Activated CD4-positive, alpha-beta T cell treated with anti-CD3 and anti-CD28 coated beads for 24 hours (primary cell): ENCODE measurements at regions not wholly inside any gene's neighbourhood (a gene's known extent, or its start where the extent isn't known, plus 50 kb on each side); places are given as distances from the start of the nearest gene placed in this dataset.
"Not testable (repeated sequence)": the region's sequence is repeated elsewhere in the genome, so short reads cannot be mapped to it uniquely, and the experiment has no call there.

Experiments used
- DNase-seq, 2 donors: peaks; one replicate each; pipeline ENCODE4 v3.0.0-alpha.2; 2020; ENCODE audit warnings: low read depth in 2 of 2

GRCh38 chr20:52049001-52049731 lies 142.4 kb downstream of the ZFP64 start:
- no peak for DNase-seq

- peak; percentile 7 to 19 for DNase-seq
Observed at GRCh38 chr20:52047811-52048764, 143.5 kb downstream of the ZFP64 start.

- DNase-seq, result no peak
Observed at GRCh38 chr20:52041966-52042365, 149.6 kb downstream of the ZFP64 start.

- DNase-seq, result no peak
Observed at GRCh38 chr20:52039790-52040189, 151.8 kb downstream of the ZFP64 start.

- not testable (repeated sequence) for DNase-seq
Observed at GRCh38 chr20:52038632-52039031, 152.9 kb downstream of the ZFP64 start.

GRCh38 chr20:52037370-52037769 lies 154.2 kb downstream of the ZFP64 start:
- DNase-seq, result no peak

GRCh38 chr20:52035977-52036376 lies 155.6 kb downstream of the ZFP64 start:
- no peak for DNase-seq

GRCh38 chr20:52035498-52035897 lies 156.1 kb downstream of the ZFP64 start:
- no peak for DNase-seq

- no peak for DNase-seq
Observed at GRCh38 chr20:52034581-52034980, 157.0 kb downstream of the ZFP64 start.

- no peak for DNase-seq
Observed at GRCh38 chr20:52033313-52033712, 158.3 kb downstream of the ZFP64 start.

- DNase-seq, result not testable (repeated sequence)
Observed at GRCh38 chr20:52032304-52032683, 159.3 kb downstream of the ZFP64 start.

- DNase-seq, result no peak
Observed at GRCh38 chr20:52031563-52032303, 159.8 kb downstream of the ZFP64 start.

- DNase-seq, result no peak
Observed at GRCh38 chr20:52031206-52031562, 160.4 kb downstream of the ZFP64 start.

GRCh38 chr20:52029129-52029528 lies 162.4 kb downstream of the ZFP64 start:
- not testable (repeated sequence) for DNase-seq

- DNase-seq, result no peak
Observed at GRCh38 chr20:52025938-52026337, 165.6 kb downstream of the ZFP64 start.

- DNase-seq, result no peak
Observed at GRCh38 chr20:52019313-52019712, 172.3 kb downstream of the ZFP64 start.

GRCh38 chr20:52017669-52018317 lies 173.8 kb downstream of the ZFP64 start:
- DNase-seq, result no peak

GRCh38 chr20:52016022-52016421 lies 175.6 kb downstream of the ZFP64 start:
- DNase-seq, result no peak

- no peak for DNase-seq
Observed at GRCh38 chr20:52015155-52015554, 176.4 kb downstream of the ZFP64 start.

GRCh38 chr20:52012079-52012478 lies 179.5 kb downstream of the ZFP64 start:
- no peak for DNase-seq

- DNase-seq, result no peak
Observed at GRCh38 chr20:52011093-52011492, 180.5 kb downstream of the ZFP64 start.

GRCh38 chr20:52010541-52010940 lies 181.0 kb downstream of the ZFP64 start:
- no peak for DNase-seq
